Breast epithelium (tissue), 4 donors: ENCODE measurements at regions not wholly inside any gene's neighbourhood (a gene's known extent, or its start where the extent isn't known, plus 50 kb on each side); places are given as distances from the start of the nearest gene placed in this dataset.

ENCODE experiments used
- DNase-seq, 2 donors: peaks; one replicate each; pipeline ENCODE4 v3.0.0-alpha.2; 2019; ENCODE audit warnings: low spot score in 2 of 2
- H3K27ac ChIP-seq, 2 donors: fragments of 200-600 bp; sonication (generic) in 1 of 2; one replicate each; pipeline ENCODE4 v1.5.1; 2016 to 2019; ENCODE audit warnings: mild to moderate bottlenecking in 1 of 2
- H3K27me3 ChIP-seq, 2 donors: fragments of 200-600 bp; sonication (generic) in 1 of 2; one replicate each; pipeline versions ENCODE4 v1.5.1 to v1.6.0; 2017 to 2019; ENCODE audit warnings: control low read depth in 1 of 2, mild to moderate bottlenecking in 1 of 2
- H3K36me3 ChIP-seq: fragments of 200-600 bp; one replicate; pipeline ENCODE4 v1.5.1; 2019
- H3K4me1 ChIP-seq, 2 donors: fragments of 200-600 bp; sonication (generic); one replicate each; pipeline ENCODE4 v1.5.1; 2016 to 2019; ENCODE audit warnings: control low read depth in 1 of 2
- H3K4me3 ChIP-seq, 3 donors: fragments of 200-600 bp; sonication (generic); 1 replicate in 2 of 3; 2 replicates in 1 of 3; pipeline ENCODE4 v1.5.1; 2016 to 2019; ENCODE audit warnings: mild to moderate bottlenecking in 3 of 3, moderate library complexity in 2 of 3
- H3K9me3 ChIP-seq, 2 donors: fragments of 200-600 bp; sonication (generic) in 1 of 2; one replicate each; pipeline ENCODE4 v1.5.1; 2016 to 2019; ENCODE audit warnings: control low read depth in 1 of 2
- CTCF ChIP-seq, 3 donors: fragments of 450-650 bp; IDR thresholded peaks; one replicate each; pipeline ENCODE4 v1.5.1; 2016 to 2017; ENCODE audit warnings: antibody characterized with exemption in 3 of 3, mild to moderate bottlenecking in 3 of 3, moderate library complexity in 3 of 3
- POLR2A ChIP-seq: fragments of 450-650 bp; IDR thresholded peaks from one replicate; pipeline ENCODE4 v1.6.1; 2016; ENCODE audit warnings: antibody characterized with exemption, mild to moderate bottlenecking, moderate library complexity
- POLR2AphosphoS5 ChIP-seq, 3 donors: sonication (generic); formaldehyde crosslinking; IDR thresholded peaks; one replicate each; pipeline ENCODE4 v1.6.1; 2017; ENCODE audit warnings: antibody characterized with exemption in 3 of 3
- intact Hi-C: fragments of 100-400 bp; cut with DNase I; formaldehyde crosslinking; loops from one replicate; pipeline ENCODE4 v1.15.1; 2023; ENCODE audit warnings: low total_unique reads

- no peaks in the 10 kb centered on the region for H3K9me3 ChIP-seq
- intact Hi-C loops = no loop called here
- peak overlapping the region; percentile 45 to 70 (median 53) for H3K4me3 ChIP-seq
- no peaks in the 10 kb centered on the region for H3K27me3 ChIP-seq
- H3K4me1 ChIP-seq = no peaks in the 10 kb centered on the region
- TF ChIP-seq POLR2A = no peak
- TF ChIP-seq CTCF (IDR thresholded peaks at IDR 0.05) = no peak
- TF ChIP-seq POLR2AphosphoS5 (IDR thresholded peaks at IDR 0.05) = no peak
- DNase-seq = no peak
- no peaks in the 10 kb centered on the region for H3K36me3 ChIP-seq
- H3K27ac ChIP-seq = peak overlapping the region; percentile 91 to 93
Observed at GRCh38 chr21:16533692-16534407, 804.1 kb downstream of the USP25 start.

DNA sequence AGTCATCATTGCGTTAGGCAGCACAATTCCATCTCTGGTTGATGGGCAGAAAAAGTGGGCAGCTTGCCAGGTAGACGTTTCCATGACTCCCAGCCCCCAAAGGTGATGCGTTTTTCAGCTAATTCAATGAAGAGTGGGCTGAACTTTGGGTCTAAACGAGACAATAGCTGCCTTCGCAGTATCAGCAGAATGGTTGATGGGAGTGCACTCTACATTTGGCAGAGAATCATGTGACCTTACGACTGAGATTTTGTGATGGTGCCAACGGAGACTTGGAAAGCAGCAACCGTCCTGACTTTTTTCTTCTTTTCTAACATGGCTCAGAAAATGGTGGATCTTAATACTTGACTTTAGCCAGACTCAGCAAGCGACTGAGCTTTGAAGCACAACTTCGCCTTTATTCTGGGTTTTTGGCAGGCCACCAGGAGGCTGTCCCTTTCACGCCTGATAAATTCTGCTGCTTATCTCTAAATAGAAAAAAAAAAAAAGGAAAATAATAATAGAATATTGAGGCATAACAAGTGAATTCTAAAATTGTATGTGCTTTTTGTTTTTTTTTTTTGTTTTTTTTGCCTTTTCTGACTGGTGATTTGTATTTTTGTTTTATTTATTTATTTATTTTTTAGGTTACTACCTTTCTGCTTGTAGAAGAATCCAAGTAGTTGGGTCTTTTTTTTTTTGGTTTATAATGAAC, 804.8 kb downstream of the USP25 start:
- peak; percentile 62 to 70 for DNase-seq
- intact Hi-C loops = no loop called here

GRCh38 chr21:16535102-16535422, 805.3 kb downstream of the USP25 start:
- peak; percentile 68 to 82 for DNase-seq
- H3K27me3 ChIP-seq = no peaks in the 10 kb centered on the region
- intact Hi-C loops = no loop called here

More for the DNA sequence above, 804.8 kb downstream of the USP25 start:
- H3K36me3 ChIP-seq = no peaks in the 10 kb centered on the region
- peak overlapping the region; percentile 45 to 70 (median 53) for H3K4me3 ChIP-seq
- H3K27ac ChIP-seq = peak overlapping the region; percentile 91 to 93
- H3K4me1 ChIP-seq = no peaks in the 10 kb centered on the region
- TF ChIP-seq POLR2A (no peak), POLR2AphosphoS5 (IDR thresholded peaks at IDR 0.05) (peak; percentile 79 to 97 (median 80))
- no peaks in the 10 kb centered on the region for H3K9me3 ChIP-seq
- no peaks in the 10 kb centered on the region for H3K27me3 ChIP-seq

DNA sequence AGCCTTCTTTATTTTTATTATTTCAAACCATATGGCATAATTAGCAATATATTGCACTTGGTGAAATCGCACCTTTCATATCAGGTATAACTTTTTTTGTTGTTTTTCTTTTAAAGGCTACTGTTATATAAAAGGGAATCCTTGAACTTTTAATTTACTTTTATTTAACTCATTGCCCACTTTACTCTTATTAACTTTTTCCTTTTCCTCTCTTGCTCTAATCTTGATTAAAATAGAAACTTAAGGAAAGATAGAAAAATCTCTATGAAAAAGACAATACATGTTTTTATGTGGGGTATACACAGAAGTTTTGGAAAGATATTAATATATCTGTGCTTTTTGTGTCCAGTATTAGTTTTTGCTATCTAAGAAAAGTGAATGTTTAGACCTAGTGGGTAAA, 805.8 kb downstream of the USP25 start:
- intact Hi-C loops = no loop called here
- Histone ChIP-seq H3K9me3 (no peaks in the 10 kb centered on the region), H3K27ac (peak overlapping the region; percentile 89 to 91), H3K4me1 (no peaks in the 10 kb centered on the region), H3K4me3 (peak overlapping the region; percentile 45 to 70 (median 53)), H3K27me3 (no peaks in the 10 kb centered on the region), H3K36me3 (no peaks in the 10 kb centered on the region)
- no peak for TF ChIP-seq CTCF (IDR thresholded peaks at IDR 0.05)
- TF ChIP-seq POLR2A = no peak
- no peak for DNase-seq

More at GRCh38 chr21:16535102-16535422, 805.3 kb downstream of the USP25 start:
- Histone ChIP-seq H3K36me3 (no peaks in the 10 kb centered on the region), H3K9me3 (no peaks in the 10 kb centered on the region), H3K4me1 (no peaks in the 10 kb centered on the region), H3K4me3 (peak overlapping the region; percentile 45 to 70 (median 53)), H3K27ac (peak overlapping the region; percentile 89 to 91)
- no peak for TF ChIP-seq POLR2A
- TF ChIP-seq POLR2AphosphoS5 (IDR thresholded peaks at IDR 0.05) = peak; percentile 27 to 70 (median 49)
- TF ChIP-seq CTCF (IDR thresholded peaks at IDR 0.05) = no peak

GRCh38 chr21:16536140-16536539, 806.4 kb downstream of the USP25 start:
- intact Hi-C loops = no loop called here
- H3K27ac ChIP-seq = peak overlapping the region; percentile 89 to 91
- no peak for DNase-seq
- H3K4me1 ChIP-seq = no peaks in the 10 kb centered on the region
- TF ChIP-seq CTCF (IDR thresholded peaks at IDR 0.05) = no peak
- no peak for TF ChIP-seq POLR2AphosphoS5 (IDR thresholded peaks at IDR 0.05)
- TF ChIP-seq POLR2A = no peak
- peak overlapping the region; percentile 45 to 70 (median 53) for H3K4me3 ChIP-seq
- no peaks in the 10 kb centered on the region for H3K27me3 ChIP-seq
- H3K36me3 ChIP-seq = no peaks in the 10 kb centered on the region
- H3K9me3 ChIP-seq = no peaks in the 10 kb centered on the region
